ENCODE measurements at regions not wholly inside any gene's neighbourhood (a gene's known extent, or its start where the extent isn't known, plus 50 kb on each side); places are given as distances from the start of the nearest gene placed in this dataset.

DNA sequence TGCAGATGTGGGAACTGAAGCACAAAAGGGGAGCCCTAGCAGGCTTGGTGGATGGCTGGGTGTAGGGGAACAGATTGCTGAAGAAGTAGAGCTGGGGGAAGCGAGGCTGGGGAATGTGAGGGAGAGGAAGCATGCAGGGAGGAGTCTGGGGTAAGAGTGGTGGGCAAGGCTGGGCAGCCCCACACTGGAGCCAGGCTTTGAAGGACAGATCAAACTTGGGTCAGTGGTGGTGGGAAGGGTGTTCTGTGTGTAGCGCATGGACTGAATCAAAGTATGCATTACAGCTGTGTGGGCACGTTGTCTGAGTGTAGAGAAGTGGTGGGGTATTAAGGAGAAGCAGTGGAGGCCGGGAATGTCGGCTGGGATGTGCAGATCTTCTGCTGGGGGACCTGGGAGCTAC is 116.0 kb downstream of the CYLD start:
- TF ChIP-seq, protein P1, sequence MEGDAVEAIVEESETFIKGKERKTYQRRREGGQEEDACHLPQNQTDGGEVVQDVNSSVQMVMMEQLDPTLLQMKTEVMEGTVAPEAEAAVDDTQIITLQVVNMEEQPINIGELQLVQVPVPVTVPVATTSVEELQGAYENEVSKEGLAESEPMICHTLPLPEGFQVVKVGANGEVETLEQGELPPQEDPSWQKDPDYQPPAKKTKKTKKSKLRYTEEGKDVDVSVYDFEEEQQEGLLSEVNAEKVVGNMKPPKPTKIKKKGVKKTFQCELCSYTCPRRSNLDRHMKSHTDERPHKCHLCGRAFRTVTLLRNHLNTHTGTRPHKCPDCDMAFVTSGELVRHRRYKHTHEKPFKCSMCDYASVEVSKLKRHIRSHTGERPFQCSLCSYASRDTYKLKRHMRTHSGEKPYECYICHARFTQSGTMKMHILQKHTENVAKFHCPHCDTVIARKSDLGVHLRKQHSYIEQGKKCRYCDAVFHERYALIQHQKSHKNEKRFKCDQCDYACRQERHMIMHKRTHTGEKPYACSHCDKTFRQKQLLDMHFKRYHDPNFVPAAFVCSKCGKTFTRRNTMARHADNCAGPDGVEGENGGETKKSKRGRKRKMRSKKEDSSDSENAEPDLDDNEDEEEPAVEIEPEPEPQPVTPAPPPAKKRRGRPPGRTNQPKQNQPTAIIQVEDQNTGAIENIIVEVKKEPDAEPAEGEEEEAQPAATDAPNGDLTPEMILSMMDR (IDR thresholded peaks at IDR 0.05) = no peak
- no peak for TF ChIP-seq POLR2A (IDR thresholded peaks at IDR 0.05)
- WGBS, 2 donors = 84 to 89% methylated on average over 5 of the region's 5 CpGs
- H3K4me3 ChIP-seq (ENCODE audit: low read depth, poor library complexity, severe bottlenecking) = no peak overlapping the region

DNA sequence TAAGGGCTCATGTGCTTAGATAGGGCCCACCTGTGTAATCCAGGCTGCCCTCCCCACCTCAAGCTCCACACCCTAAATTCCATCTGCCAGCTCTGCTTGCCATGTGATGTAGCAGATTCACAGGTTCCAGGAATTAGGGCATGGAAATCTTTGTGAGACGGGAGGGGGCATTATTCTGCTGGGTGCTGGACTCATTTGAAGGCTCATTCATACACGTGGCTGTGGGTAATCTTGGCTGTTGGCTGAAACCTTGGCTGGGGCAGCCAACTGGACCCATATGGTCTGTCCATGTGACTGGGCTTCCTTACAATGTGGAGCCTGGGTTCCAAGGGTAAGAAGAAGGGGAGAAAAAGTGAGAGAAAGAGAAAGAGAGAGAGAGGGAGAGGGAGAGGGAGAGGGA is 115.1 kb downstream of the CYLD start:
- H3K4me3 ChIP-seq (ENCODE audit: low read depth, poor library complexity, severe bottlenecking) = no peak overlapping the region
- intact Hi-C loops (cut with DNase I; ENCODE audit: low total_unique reads) = no loop called here
- TF ChIP-seq, protein P1 (IDR thresholded peaks at IDR 0.05) = no peak
- no peak for DNase-seq (ENCODE audit: low spot score in 2 of 2)
- WGBS, 2 donors = 46 to 51% methylated on average over 2 of the region's 2 CpGs

More for the DNA sequence above, 116.0 kb downstream of the CYLD start:
- intact Hi-C loops (cut with DNase I; ENCODE audit: low total_unique reads) = no loop called here
- peak in 1 of 2 donors; percentile 64 for DNase-seq (ENCODE audit: low spot score in 2 of 2)

DNA sequence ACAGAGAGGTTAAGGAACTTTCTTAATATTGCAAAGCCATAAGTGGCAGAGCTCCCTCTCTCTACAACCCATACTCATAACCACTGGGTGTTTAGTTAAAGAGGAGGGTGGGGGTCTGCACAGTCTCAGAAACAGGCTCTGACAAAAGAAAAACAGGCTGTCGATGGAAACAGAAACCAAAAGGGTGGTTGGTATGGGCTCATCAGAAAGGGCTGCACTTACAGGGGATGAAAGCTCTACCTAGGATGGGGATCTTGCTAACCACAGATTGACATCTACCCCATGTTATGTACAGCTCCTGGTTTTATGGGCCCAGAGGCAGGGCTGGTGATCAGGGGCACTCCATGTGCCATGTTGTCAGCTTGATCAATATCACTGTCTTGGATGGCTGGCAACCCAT is 111.4 kb downstream of the CYLD start:
- no peak for DNase-seq (ENCODE audit: low spot score in 2 of 2)

More for the DNA sequence above, 111.4 kb downstream of the CYLD start:
- no peak for TF ChIP-seq POLR2A (IDR thresholded peaks at IDR 0.05)
- TF ChIP-seq, protein P1 (IDR thresholded peaks at IDR 0.05) = no peak
- no peak overlapping the region for H3K4me3 ChIP-seq (ENCODE audit: low read depth, poor library complexity, severe bottlenecking)
- WGBS, 2 donors = 88 to 95% methylated on average over 1 of the region's 1 CpG
- intact Hi-C loops (cut with DNase I; ENCODE audit: low total_unique reads) = no loop called here
